Fibroblast of the conjunctiva (primary cell): ENCODE measurements at regions not wholly inside any gene's neighbourhood (a gene's known extent, or its start where the extent isn't known, plus 50 kb on each side); places are given as distances from the start of the nearest gene placed in this dataset.

Experiments used
- DNase-seq: peaks from one replicate; pipeline ENCODE4 v3.0.0-alpha.2; 2010; ENCODE audit warnings: low read depth

- DNase-seq: no peak
These were observed 348.9 kb downstream of the ARL4A start for GRCh38 chr7:13036256-13036780.

- DNase-seq: no peak
These were observed 349.8 kb downstream of the ARL4A start for GRCh38 chr7:13037216-13037615.

DNA sequence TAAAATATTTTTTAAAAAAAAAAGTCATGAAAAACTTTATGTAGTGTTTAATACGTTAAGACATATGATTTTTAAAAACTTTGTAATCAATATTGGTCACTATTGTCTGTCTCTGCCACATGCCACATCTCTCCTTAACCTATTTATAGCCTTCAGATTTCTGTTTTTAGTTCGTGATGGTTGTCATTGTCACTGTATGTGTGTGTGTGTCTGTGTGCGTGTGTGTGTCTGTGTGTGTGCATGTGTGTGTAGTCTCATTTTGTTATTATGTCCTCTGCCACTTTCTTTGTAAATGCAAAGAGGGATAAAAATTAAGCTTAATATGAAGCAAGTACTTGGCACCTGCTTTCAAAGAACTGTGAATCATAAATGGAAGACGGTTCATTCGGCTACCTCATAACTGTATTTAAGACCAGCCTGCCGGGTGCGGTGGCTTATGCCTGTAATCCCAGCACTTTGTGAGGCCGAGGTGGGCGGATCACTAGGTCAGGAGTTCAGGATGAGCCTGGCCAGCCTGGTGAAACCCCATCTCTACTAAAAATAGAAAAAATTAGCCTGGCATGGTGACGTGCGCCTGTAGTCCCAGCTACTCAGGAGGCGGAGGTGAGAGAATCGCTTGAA is 354.0 kb downstream of the ARL4A start:
- DNase-seq: no peak

DNA sequence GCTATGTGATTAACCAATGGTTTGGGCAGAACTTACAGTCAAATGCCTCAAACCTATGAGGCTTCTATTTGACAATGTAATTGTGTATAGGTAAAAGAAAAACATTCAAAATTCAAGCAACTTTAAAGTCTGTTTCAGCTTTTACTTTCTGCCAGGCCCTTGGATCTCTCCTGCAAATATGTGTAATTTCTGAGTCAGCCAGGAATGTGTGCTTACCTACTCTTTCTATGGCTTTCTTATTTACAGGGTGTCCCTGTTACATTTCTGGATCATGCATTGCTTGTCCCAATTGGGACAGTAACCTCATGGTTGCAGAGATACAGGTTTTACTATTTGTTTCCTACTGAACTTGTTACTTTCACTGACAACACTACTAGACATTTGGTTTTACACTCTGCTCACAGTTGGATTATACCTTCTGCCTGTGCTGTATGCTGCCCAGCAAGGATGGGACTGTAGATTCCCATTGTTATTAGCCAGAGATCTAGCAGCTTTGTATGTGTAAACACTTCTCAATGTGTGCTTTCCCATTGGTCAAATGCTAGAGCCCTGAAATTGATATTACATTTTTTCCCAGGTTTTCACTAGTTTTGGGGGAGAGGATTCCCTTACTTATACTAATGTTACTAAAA is 355.3 kb downstream of the ARL4A start:
- no peak for DNase-seq

DNA sequence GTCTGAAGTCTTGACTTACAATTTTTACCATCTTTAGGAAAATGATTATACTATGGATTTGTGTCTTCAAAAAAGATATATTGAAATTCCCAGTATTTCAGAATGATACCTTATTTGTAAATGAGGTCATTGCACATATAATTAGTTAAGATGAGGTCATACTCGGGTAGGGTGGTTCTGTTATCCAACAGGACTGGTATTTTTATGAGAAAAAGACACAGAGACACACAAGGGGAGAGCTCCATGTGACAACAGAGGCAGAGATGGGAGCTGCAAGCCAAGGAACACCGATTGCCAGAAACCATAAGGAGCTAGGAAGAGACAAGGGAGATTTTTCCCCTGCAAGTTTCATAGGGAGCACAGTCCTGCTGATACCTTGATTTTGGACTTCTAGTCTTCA is 356.9 kb downstream of the ARL4A start:
- no peak for DNase-seq

DNA sequence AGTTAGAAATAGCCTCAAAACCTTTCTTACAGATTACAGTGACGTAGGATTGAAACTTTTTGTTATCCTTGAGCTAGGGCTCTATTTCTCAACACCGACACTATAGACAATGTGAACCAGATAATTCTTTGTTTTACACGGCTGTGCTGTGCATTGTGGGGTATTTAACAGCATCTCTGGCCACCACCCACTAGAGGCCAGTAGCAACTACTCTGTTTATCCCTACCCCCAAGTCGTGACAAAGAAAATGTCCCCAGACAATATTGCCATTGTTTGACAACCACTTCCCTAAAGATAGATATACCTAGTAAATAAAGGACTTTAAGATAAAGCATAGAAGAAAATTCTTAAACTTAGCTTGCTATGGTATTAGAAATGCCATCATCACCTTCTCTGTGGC is 359.6 kb downstream of the ARL4A start:
- no peak for DNase-seq

DNA sequence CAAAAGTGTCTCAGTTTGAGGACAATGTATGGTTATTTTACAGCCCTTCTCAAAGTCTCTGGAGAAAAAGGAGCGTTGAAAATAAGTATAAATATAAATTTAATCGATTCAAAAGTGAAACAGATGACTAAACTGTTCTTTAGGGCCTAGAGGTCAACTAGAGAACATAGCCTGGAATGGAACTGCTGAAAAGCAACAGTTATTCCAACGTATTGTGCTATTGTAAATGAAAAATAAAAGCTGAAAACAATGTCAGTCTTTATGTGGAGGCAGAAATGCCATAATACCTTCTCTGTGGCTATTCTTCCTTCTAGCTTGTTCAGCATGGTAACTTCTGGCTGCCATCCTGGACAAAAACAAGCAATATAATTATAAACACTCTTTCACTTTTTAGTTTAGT is 362.5 kb downstream of the ARL4A start:
- DNase-seq: no peak

DNA sequence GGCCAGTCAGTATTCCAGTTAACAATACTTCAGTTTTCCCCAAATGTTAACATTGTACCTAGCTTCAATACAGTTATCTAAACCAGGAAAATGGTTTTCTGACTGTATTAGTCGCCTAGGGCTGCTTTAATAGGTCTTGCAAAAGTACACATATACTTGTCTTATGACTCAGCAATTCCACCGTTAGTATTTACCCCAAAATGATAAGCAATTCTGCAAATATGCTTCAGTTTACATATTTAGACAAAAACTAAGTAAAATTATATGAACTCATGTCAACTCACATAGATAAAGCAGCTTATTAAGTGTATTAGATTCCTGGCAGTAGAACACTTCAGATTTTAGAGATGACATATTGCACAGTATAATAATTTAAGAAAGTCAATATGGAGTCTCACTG is 363.3 kb downstream of the ARL4A start:
- peak; percentile 22 for DNase-seq

DNA sequence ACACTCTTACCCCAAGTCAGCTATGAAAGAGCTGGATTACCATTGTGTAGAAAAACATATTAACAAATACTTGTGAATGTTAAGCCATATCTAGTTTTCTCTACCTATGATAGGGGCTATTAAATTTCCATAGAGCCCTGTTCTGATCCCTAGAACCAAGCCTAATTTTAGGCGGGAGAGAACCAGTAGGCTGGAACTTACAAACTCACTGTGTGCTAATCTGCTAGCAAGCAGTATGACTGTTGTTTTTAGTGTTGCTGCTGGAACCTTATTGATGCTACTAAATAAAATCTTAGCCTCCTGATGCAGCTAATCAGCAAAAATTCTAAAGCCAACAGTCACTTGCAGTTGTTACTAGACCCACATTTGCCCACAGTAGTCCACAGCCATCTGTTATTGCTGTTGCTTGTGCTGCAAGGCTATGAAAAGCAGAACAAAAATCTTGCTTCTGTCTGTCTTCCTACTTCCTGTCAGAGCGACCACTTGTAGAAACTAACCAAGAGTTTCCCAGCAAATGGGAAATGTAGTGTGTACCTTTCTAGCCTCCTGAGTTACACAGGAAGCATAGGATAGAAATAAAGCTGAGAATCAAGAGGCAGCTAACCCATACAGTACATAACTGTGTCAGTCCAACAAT is 368.4 kb downstream of the ARL4A start:
- no peak for DNase-seq

GRCh38 chr7:13057462-13058200 is 370.2 kb downstream of the ARL4A start:
- DNase-seq: no peak

DNA sequence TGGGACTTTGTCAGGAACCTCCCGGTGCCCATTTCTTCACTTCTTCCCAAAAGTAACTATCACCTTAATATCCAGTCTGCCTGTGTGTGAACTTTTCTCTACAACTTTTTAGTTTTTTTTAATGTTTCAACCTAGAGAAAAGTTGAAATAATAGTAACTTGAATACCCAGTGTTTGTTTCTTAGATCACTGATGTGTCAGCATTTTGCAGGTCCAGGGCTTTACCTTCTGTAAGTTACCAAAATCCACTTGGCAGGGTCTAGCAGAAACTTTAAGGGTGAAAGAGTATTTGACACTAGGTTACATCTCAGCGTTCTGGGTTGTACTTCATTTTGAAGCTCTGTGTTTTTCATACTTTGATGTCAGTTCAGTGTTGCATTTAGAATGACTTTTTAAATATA is 372.7 kb downstream of the ARL4A start:
- DNase-seq: no peak

DNA sequence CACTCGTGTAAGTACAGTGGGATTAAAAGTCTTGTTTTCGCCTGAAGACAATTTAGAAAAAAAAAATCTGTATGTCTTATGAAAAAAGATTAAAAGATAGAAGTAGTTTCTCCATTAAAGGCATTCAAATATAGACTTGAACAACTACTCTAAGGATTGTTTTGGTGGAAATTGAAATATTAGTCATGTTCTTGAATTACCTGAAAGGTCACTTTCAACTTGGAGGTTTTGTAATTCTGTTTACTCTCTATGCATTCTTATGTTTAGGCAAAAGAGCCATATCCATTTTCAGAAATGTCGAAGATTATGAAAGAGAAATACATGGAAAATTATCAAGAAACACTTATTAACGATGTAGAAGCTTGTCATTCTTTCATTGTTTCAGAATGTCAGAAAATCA is 373.7 kb downstream of the ARL4A start:
- DNase-seq: no peak

DNA sequence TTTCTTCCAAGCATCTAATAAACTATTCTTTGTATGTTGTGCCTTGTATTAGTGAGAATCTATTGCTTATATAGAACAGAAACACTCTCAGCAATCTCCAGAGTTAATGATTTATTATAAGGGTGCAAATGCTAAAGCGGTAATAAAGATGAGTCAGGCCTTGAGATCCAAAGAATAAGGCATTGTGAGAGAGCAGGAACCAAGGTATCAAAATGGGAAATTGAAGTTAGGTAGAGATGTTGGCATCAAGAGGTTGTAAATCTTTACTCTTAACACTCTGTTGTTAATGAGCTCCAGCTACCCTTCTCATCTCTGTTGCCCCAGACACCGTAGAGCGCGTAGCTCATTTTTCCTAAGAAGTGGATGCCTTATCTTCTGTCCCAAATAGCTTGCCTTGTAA is 375.2 kb downstream of the ARL4A start:
- no peak for DNase-seq

DNA sequence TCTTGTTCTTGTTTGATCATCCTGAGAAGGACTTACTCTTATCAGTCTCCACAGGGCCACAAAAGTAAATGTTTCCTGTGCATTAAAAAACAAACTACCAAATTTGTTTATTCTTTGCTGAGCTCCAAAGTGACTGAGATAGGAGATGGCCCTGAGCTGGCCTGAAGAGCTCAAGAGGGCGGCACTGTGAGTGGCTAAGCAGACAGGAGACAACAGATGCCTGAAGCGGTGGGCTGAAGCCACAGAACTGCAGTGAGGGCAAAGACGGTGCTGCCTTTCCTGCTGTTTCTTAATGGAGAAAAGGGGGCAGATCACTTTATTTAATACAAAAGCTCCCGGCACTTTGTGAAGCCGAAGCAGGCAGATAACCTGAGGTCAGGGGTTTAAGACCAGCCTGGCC is 379.6 kb downstream of the ARL4A start:
- no peak for DNase-seq

GRCh38 chr7:13068032-13068431 is 380.6 kb downstream of the ARL4A start:
- no peak for DNase-seq

DNA sequence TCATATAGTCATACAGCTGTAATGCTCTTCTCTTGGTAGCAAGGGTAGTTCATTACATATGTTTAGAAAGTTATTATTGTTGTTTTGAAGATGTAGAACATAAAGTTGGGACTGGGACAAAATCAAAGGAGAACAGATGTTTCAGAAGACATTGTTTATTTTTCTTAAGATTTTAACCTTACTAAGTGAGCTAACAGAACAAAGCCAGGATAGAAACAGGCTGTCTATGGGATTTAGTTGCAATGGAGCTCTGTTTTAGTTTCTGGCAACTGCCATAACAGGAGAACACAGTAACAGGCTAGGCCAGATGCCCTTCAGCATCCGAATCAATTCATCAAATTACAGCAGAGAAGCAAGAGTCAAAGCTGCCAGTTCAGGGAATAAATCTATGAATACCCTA is 382.4 kb downstream of the ARL4A start:
- DNase-seq: peak; percentile 30

DNA sequence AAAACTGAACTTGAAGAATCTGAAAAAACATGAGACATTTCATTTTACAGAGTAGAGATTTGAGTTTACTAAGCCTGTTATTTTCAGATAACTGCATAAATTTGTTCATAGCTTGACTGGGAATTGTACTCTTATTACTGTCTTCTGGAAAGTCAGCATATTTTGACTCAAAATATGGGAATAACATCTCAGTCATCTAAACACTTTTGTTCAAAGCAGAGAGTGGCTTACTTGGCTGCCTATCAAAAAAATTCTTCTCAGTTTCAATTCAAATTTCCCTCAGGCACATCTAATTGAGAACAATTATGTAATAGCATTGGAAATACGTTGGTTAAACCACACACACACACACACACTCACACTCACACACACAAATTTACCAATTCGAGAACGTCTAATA is 384.6 kb downstream of the ARL4A start:
- no peak for DNase-seq

DNA sequence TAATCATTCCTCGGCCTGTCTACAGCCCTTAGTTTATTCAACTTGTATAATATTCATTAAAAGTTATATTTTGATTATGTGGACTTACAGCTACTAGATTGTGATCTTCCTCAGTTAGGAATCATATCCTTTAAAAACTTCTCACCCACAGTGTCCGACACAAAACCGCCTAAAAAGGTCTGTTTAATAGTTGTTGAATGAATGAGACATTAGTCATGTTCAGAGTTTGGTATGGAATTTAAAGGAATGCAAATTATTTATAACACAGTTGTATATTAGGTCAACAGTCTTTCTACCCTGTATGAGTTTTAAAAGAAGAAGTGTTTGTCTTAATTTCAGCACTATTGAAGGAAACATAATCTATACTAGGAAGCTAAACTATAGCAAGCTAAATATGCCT is 390.0 kb downstream of the ARL4A start:
- DNase-seq: no peak

- DNase-seq: no peak
These were observed 390.7 kb downstream of the ARL4A start for GRCh38 chr7:13078105-13078504.

GRCh38 chr7:13090959-13091358 is 403.5 kb downstream of the ARL4A start:
- DNase-seq: no peak

DNA sequence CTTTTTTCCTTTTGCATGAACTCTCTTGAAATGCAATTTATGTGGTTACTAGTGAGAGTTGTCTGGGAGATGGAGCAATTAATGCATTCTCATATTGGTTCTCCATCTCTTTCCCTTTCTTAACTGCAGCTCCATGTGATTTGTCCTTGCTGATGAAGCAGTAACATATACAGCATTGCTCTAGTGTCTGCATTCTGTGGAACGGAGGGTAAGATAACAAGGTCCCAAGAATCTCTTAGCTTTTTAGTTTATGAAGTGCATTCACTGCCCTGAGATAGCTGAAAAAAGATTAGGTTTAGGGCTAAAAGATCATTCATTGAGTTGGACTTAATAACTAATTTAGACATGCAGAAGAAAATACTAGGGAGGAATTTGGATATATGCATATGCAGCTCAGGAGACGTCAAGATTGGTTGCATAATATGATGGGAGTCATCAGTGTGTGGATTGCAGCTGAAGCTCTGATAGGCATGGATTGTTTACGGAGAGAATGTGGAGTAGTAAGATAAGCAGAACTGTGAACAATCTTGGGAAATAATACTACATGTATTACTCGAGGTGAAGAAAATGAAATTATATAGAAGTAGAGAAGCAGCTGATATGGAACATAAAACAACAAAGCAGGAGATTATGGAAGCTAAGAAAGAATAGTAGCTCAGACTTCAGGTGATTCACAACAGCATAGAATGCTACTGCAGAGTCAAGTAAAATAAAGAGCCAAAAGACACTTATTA is 404.7 kb downstream of the ARL4A start:
- DNase-seq: no peak

- no peak for DNase-seq
These were observed 405.2 kb downstream of the ARL4A start for GRCh38 chr7:13092708-13093005.
